ENCODE measurements at regions not wholly inside any gene's neighbourhood (a gene's known extent, or its start where the extent isn't known, plus 50 kb on each side); places are given as distances from the start of the nearest gene placed in this dataset.

- TF ChIP-seq, protein P1, sequence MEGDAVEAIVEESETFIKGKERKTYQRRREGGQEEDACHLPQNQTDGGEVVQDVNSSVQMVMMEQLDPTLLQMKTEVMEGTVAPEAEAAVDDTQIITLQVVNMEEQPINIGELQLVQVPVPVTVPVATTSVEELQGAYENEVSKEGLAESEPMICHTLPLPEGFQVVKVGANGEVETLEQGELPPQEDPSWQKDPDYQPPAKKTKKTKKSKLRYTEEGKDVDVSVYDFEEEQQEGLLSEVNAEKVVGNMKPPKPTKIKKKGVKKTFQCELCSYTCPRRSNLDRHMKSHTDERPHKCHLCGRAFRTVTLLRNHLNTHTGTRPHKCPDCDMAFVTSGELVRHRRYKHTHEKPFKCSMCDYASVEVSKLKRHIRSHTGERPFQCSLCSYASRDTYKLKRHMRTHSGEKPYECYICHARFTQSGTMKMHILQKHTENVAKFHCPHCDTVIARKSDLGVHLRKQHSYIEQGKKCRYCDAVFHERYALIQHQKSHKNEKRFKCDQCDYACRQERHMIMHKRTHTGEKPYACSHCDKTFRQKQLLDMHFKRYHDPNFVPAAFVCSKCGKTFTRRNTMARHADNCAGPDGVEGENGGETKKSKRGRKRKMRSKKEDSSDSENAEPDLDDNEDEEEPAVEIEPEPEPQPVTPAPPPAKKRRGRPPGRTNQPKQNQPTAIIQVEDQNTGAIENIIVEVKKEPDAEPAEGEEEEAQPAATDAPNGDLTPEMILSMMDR (IDR thresholded peaks at IDR 0.05), result no peak
- no peak for TF ChIP-seq ZFX (IDR thresholded peaks at IDR 0.05; ENCODE audit: borderline replicate concordance)
- H3K27ac ChIP-seq, result no peak overlapping the region
Measured at GRCh38 chrX:23263892-23264291, 70.8 kb upstream of the PTCHD1 start.

DNA sequence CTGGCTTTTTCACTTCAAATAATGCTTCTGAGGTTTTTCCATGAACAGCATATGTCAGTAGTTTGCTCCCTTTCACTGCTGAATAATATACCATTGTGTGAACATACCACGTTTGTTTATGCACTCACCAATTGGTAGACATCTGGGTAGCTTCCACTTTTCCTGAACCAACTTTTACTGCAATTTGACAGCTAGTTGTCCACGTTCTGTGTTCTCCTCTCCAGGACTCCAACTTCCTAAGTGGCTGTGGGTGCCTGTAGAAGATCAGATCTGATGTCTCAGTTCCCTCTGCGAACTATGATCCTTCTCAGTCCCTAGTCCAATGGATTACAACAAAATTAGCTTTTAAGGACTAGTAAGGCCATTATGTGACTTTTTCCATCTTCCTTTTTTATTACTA lies 64.7 kb upstream of the PTCHD1 start:
- H3K27ac ChIP-seq, result no peak overlapping the region
- TF ChIP-seq, protein P1 (IDR thresholded peaks at IDR 0.05), result no peak
- TF ChIP-seq ZFX (IDR thresholded peaks at IDR 0.05; ENCODE audit: borderline replicate concordance), result no peak

GRCh38 chrX:23271026-23271425 lies 63.6 kb upstream of the PTCHD1 start:
- no peak overlapping the region for H3K27ac ChIP-seq
- TF ChIP-seq, protein P1 (IDR thresholded peaks at IDR 0.05), result no peak
- TF ChIP-seq ZFX (IDR thresholded peaks at IDR 0.05; ENCODE audit: borderline replicate concordance), result no peak

DNA sequence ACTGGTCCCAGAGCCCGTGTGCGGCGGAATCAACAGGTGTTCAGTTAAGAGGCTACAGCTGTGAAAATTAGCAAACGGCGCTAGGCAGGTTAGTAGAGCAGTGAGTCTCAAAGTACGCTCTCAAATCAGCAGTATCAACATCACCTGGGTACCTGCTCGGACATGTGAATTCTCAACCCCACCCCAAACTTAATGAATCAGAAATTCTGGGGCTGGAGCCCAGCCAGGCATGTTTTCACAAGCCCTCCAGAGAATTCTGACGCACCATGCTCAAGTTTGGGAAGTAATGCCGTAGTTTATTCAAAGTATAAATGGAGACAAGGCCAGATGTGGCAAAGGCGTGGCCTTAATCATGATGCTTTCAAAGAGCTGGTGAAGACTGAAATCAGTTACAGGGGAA lies 58.2 kb upstream of the PTCHD1 start:
- TF ChIP-seq, protein P1 (IDR thresholded peaks at IDR 0.05), result no peak
- no peak overlapping the region for H3K27ac ChIP-seq

All from 22Rv1 (cell line).